B cell (primary cell): ENCODE measurements at regions not wholly inside any gene's neighbourhood (a gene's known extent, or its start where the extent isn't known, plus 50 kb on each side); places are given as distances from the start of the nearest gene placed in this dataset.

Experiments used
- ATAC-seq: fragments of 200-7000 bp; cut with Tn5 transposase; one replicate; pipeline ENCODE4 v1.10.0; 2021; ENCODE audit warnings: low read depth, mild to moderate bottlenecking, moderate number of reproducible peaks, moderate library complexity
- CTCF ChIA-PET: fragments of 350-600 bp; sonication (Branson Sonifier 250); formaldehyde crosslinking; loops from one replicate; lab custom pipeline; 2021; ENCODE audit warnings: antibody characterized with exemption, inconsistent platforms; lab: Charles Lee
- POLR2A ChIA-PET: fragments of 350-600 bp; sonication (Branson Sonifier 250); formaldehyde crosslinking; loops from one replicate; lab custom pipeline; 2021; ENCODE audit warnings: antibody characterized with exemption; lab: Charles Lee
- DNase-seq: peaks from one replicate; pipeline ENCODE4 v3.0.0; 2013
- H2AFZ ChIP-seq: 2 replicates; pipeline ENCODE4 v1.6.1; 2012; ENCODE audit warnings: mild to moderate bottlenecking, low read depth, low read length; ENCODE audit not compliant: insufficient read depth, poor library complexity, severe bottlenecking
- H3K27ac ChIP-seq, 2 donors: 1 replicate in 1 of 2; 2 replicates in 1 of 2; pipeline ENCODE4 v1.5.1; 2012 to 2013; ENCODE audit warnings: low read length in 2 of 2, mild to moderate bottlenecking in 2 of 2, moderate library complexity in 1 of 2
- H3K27me3 ChIP-seq, 4 experiments: fragments of 200-600 bp in 1 of 4; sonication (generic) in 1 of 4; replicated peaks in 1 of 4; 1 replicate in 2 of 4; 2 replicates in 2 of 4; pipeline versions ENCODE4 v1.6.1 to v1.7.0; 2013 to 2016; ENCODE audit warnings: low read length in 3 of 4, mild to moderate bottlenecking in 2 of 4, mixed read lengths in 1 of 4, moderate library complexity in 1 of 4; ENCODE audit not compliant: insufficient read depth in 4 of 4, control insufficient read depth in 3 of 4; ENCODE audit errors: control extremely low read depth in 1 of 4
- H3K36me3 ChIP-seq, 2 experiments: replicated peaks in 1 of 2; 1 replicate in 1 of 2; 2 replicates in 1 of 2; pipeline versions ENCODE4 v1.6.1 to v1.7.1; 2013; ENCODE audit warnings: low read length in 1 of 2; ENCODE audit not compliant: insufficient read depth in 2 of 2, control insufficient read depth in 1 of 2; ENCODE audit errors: control extremely low read depth in 1 of 2, extremely low read depth in 1 of 2
- H3K4me1 ChIP-seq, 2 donors: fragments of 200-600 bp in 1 of 2; sonication (generic) in 1 of 2; 1 replicate in 1 of 2; 2 replicates in 1 of 2; pipeline versions ENCODE4 v1.5.1 to v1.6.1; 2013 to 2017; ENCODE audit warnings: low read length in 2 of 2; ENCODE audit not compliant: control insufficient read depth in 2 of 2, insufficient read depth in 2 of 2
- H3K4me2 ChIP-seq: replicated peaks from 2 replicates; pipeline ENCODE3; 2012; ENCODE audit warnings: mild to moderate bottlenecking, low read depth, low read length; ENCODE audit not compliant: poor library complexity, severe bottlenecking
- H3K4me3 ChIP-seq, 5 experiments: fragments of 200-600 bp in 1 of 5; sonication (generic) in 1 of 5; 1 replicate in 3 of 5; 2 replicates in 2 of 5; pipeline versions ENCODE4 v1.5.1 to v1.7.0; 2011 to 2016; ENCODE audit warnings: low read length in 4 of 5, mild to moderate bottlenecking in 4 of 5, low read depth in 2 of 5, control low read depth in 1 of 5, moderate library complexity in 1 of 5; ENCODE audit not compliant: insufficient read depth in 1 of 5; ENCODE audit errors: control extremely low read depth in 1 of 5, extremely low read depth in 1 of 5
- H3K79me2 ChIP-seq: fragments of 200-600 bp; sonication (generic); one replicate; pipeline ENCODE4 v1.6.0; 2016; ENCODE audit warnings: low read length; ENCODE audit not compliant: control insufficient read depth, insufficient read depth
- H3K9ac ChIP-seq: fragments of 200-600 bp; sonication (generic); 2 replicates; pipeline ENCODE4 v1.6.1; 2017; ENCODE audit warnings: mild to moderate bottlenecking, low read length, moderate library complexity
- H3K9me3 ChIP-seq, 3 donors: one replicate each; pipeline versions ENCODE4 v1.6.1 to v1.7.1; 2013; ENCODE audit warnings: low read length in 2 of 3; ENCODE audit not compliant: control insufficient read depth in 2 of 3, insufficient read depth in 1 of 3; ENCODE audit errors: control extremely low read depth in 1 of 3
- H4K20me1 ChIP-seq: 2 replicates; pipeline ENCODE4 v1.6.0; 2012; ENCODE audit warnings: mild to moderate bottlenecking, low read length; ENCODE audit not compliant: insufficient read depth, control insufficient read depth, poor library complexity, severe bottlenecking
- H3K27ac Mint-ChIP-seq: one replicate; pipeline ENCODE4 v1.8.0; 2021; ENCODE audit warnings: mixed read lengths
- H3K27me3 Mint-ChIP-seq: one replicate; pipeline ENCODE4 v1.8.0; 2021; ENCODE audit warnings: mixed read lengths
- H3K4me1 Mint-ChIP-seq: one replicate; pipeline ENCODE4 v1.8.0; 2021; ENCODE audit warnings: mixed read lengths
- H3K4me3 Mint-ChIP-seq: one replicate; pipeline ENCODE4 v1.8.0; 2021; ENCODE audit warnings: mixed read lengths
- H3K9me3 Mint-ChIP-seq: one replicate; pipeline ENCODE4 v1.8.0; 2022; ENCODE audit warnings: mixed read lengths; ENCODE audit not compliant: insufficient read depth
- EZH2 ChIP-seq: IDR thresholded peaks from 2 replicates; pipeline ENCODE4 v1.6.1; 2012; ENCODE audit warnings: borderline replicate concordance, low read depth, mild to moderate bottlenecking, moderate library complexity, low read length; ENCODE audit not compliant: insufficient read depth, poor library complexity, severe bottlenecking
- WGBS: methylation state at CpG from one replicate; pipeline ENCODE4 v1.1.5; 2013; ENCODE audit warnings: missing lambda C conversion rate; ENCODE audit not compliant: insufficient coverage; 5-methylcytosine and 5-hydroxymethylcytosine counted together
- intact Hi-C: fragments of 100-400 bp; cut with micrococcal nuclease; formaldehyde crosslinking; loops from one replicate; pipeline ENCODE4 v1.10.0; 2022
- TF ChIP-seq, protein P1 (sequence below): fragments of 200-600 bp; IDR thresholded peaks from one replicate; pipeline ENCODE4 v1.8.0; 2022; ENCODE audit warnings: antibody characterized with exemption, mild to moderate bottlenecking

DNA sequence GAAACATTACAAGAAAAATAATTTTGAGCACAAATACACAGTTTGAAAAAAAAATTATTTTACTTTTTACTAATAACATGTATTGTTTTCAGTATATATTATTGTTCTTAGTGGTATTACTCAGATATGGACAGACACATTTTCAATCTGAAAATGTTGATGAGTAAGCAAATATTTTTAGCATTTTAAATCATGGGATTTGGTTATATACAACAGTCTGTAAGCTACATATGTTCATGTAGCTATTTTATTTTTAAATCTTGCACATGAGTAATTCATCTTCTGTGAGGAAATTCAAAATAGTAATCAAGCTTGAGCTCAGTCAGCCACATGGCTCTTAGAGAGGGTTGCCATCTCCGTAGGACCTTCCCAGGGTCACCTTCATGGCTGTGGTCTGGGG lies 471.9 kb downstream of the QKI start:
- H3K27me3 Mint-ChIP-seq: no peaks in the 10 kb centered on the region

DNA sequence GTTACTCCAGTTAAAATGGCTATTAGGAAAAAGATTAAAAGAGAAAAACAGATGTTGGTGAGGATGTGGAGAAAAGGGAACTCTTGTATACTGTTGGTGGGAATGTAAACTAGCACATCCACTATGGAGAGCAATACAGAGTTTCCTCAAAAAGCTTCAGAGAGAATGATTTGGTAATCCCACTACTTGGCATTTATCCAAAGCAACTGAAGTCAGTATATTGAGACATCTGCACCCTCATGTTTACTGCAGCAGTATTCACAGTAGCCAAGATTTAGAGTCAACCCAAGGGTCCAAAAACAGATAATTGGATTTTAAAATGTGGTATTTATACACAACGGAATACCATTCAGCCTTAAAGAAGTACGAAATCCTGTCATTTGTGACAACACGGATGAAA lies 469.5 kb downstream of the QKI start:
- CTCF ChIA-PET: no interaction called here
- intact Hi-C loops: no loop called here
- no peak for TF ChIP-seq EZH2
- TF ChIP-seq, protein P1, sequence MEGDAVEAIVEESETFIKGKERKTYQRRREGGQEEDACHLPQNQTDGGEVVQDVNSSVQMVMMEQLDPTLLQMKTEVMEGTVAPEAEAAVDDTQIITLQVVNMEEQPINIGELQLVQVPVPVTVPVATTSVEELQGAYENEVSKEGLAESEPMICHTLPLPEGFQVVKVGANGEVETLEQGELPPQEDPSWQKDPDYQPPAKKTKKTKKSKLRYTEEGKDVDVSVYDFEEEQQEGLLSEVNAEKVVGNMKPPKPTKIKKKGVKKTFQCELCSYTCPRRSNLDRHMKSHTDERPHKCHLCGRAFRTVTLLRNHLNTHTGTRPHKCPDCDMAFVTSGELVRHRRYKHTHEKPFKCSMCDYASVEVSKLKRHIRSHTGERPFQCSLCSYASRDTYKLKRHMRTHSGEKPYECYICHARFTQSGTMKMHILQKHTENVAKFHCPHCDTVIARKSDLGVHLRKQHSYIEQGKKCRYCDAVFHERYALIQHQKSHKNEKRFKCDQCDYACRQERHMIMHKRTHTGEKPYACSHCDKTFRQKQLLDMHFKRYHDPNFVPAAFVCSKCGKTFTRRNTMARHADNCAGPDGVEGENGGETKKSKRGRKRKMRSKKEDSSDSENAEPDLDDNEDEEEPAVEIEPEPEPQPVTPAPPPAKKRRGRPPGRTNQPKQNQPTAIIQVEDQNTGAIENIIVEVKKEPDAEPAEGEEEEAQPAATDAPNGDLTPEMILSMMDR: no peak
- no peaks in the 10 kb centered on the region for H3K79me2 ChIP-seq
- Mint-ChIP-seq H3K4me3 (no peak overlapping the region), H3K27me3 (peaks cover 9% of the 10 kb centered on the region), H3K4me1 (peaks cover 12% of the 10 kb centered on the region), H3K27ac (no peak overlapping the region), H3K9me3 (peaks cover 2% of the 10 kb centered on the region)
- DNase-seq (no peak), ATAC-seq (no peak)
- H3K36me3 ChIP-seq: no peaks in the 10 kb centered on the region
- H3K27me3 ChIP-seq: peaks cover 0 to 5% (median 0%) of the 10 kb centered on the region in 4 experiments
- H4K20me1 ChIP-seq: no peaks in the 10 kb centered on the region
- H3K4me1 ChIP-seq: peaks cover 0 to 4% of the 10 kb centered on the region in 2 donors
- WGBS: 87% methylated on average over 3 of the region's 3 CpGs
- H3K27ac ChIP-seq: no peak overlapping the region
- POLR2A ChIA-PET: no interaction called here
- no peak overlapping the region for H3K9ac ChIP-seq
- H3K4me2 ChIP-seq: no peak overlapping the region
- no peak overlapping the region for H2AFZ ChIP-seq
- H3K4me3 ChIP-seq: no peak overlapping the region
- no peaks in the 10 kb centered on the region for H3K9me3 ChIP-seq

More for the DNA sequence above, 471.9 kb downstream of the QKI start:
- CTCF ChIA-PET: no interaction called here
- Histone ChIP-seq H2AFZ (no peak overlapping the region), H3K36me3 (no peaks in the 10 kb centered on the region), H3K4me2 (no peak overlapping the region), H3K27ac (no peak overlapping the region), H3K79me2 (no peaks in the 10 kb centered on the region), H3K9ac (no peak overlapping the region), H3K4me3 (no peak overlapping the region), H4K20me1 (no peaks in the 10 kb centered on the region), H3K4me1 (peaks cover 0 to 4% of the 10 kb centered on the region in 2 donors), H3K27me3 (no peaks in the 10 kb centered on the region), H3K9me3 (no peaks in the 10 kb centered on the region)
- WGBS: 100% methylated on average over 1 of the region's 1 CpG
- no peak for DNase-seq
- no peak overlapping the region for H3K27ac Mint-ChIP-seq
- peaks cover 12% of the 10 kb centered on the region for H3K4me1 Mint-ChIP-seq
- peaks cover 2% of the 10 kb centered on the region for H3K9me3 Mint-ChIP-seq
- no peak for ATAC-seq
- intact Hi-C loops: no loop called here
- TF ChIP-seq, protein P1: no peak
- no peak for TF ChIP-seq EZH2
- no peak overlapping the region for H3K4me3 Mint-ChIP-seq
- POLR2A ChIA-PET: no interaction called here
